DOHH2 (cell line): ENCODE measurements at regions not wholly inside any gene's neighbourhood (a gene's known extent, or its start where the extent isn't known, plus 50 kb on each side); places are given as distances from the start of the nearest gene placed in this dataset.

ENCODE experiments used
- H3F3A ChIP-seq: fragments of 200-600 bp; sonication (generic), shearing (Covaris generic); 2 replicates; pipeline ENCODE4 v1.6.0; 2016; ENCODE audit warnings: antibody characterized with exemption, mild to moderate bottlenecking; ENCODE audit not compliant: control insufficient read depth, insufficient read depth
- H3K27ac ChIP-seq: fragments of 200-600 bp; sonication (generic); 2 replicates; pipeline ENCODE4 v1.5.1; 2014; ENCODE audit warnings: low read depth, mild to moderate bottlenecking, low read length, moderate library complexity
- H3K27me3 ChIP-seq: fragments of 200-600 bp; sonication (generic); 2 replicates; pipeline ENCODE4 v1.6.1; 2014; ENCODE audit warnings: mild to moderate bottlenecking, low read length, mixed read lengths; ENCODE audit not compliant: control insufficient read depth
- H3K36me3 ChIP-seq: fragments of 200-600 bp; sonication (generic); 2 replicates; pipeline ENCODE4 v1.6.1; 2014; ENCODE audit warnings: mild to moderate bottlenecking, low read length, moderate library complexity, mixed read lengths; ENCODE audit not compliant: control insufficient read depth
- H3K4me1 ChIP-seq: fragments of 200-600 bp; sonication (generic); 2 replicates; pipeline ENCODE4 v1.6.1; 2014; ENCODE audit warnings: mild to moderate bottlenecking, low read length, mixed read lengths; ENCODE audit not compliant: control insufficient read depth
- H3K4me2 ChIP-seq: fragments of 200-600 bp; sonication (generic); 2 replicates; pipeline ENCODE4 v1.6.0; 2014; ENCODE audit warnings: mild to moderate bottlenecking, low read length, moderate library complexity
- H3K4me3 ChIP-seq: fragments of 200-600 bp; sonication (generic); 2 replicates; pipeline ENCODE4 v1.5.1; 2014; ENCODE audit warnings: mild to moderate bottlenecking, low read length, mixed read lengths
- H3K79me2 ChIP-seq: fragments of 200-600 bp; sonication (generic); 2 replicates; pipeline ENCODE4 v1.6.1; 2014; ENCODE audit warnings: mild to moderate bottlenecking, low read length, mixed read lengths; ENCODE audit not compliant: control insufficient read depth
- H3K9me2 ChIP-seq: fragments of 200-600 bp; sonication (generic); replicated peaks from 2 replicates; pipeline ENCODE4 v1.6.1; 2014; ENCODE audit warnings: mild to moderate bottlenecking, low read length, mixed read lengths; ENCODE audit not compliant: control insufficient read depth
- H3K9me3 ChIP-seq: fragments of 200-600 bp; sonication (generic); 2 replicates; pipeline ENCODE4 v1.6.1; 2014; ENCODE audit warnings: antibody characterized with exemption, low read length, mixed read lengths; ENCODE audit not compliant: control insufficient read depth, insufficient read depth
- H4K20me1 ChIP-seq: fragments of 200-600 bp; sonication (generic); 2 replicates; pipeline ENCODE4 v1.6.0; 2014; ENCODE audit warnings: low read depth, mild to moderate bottlenecking, antibody characterized with exemption, low read length, moderate library complexity; ENCODE audit not compliant: control insufficient read depth, insufficient read depth
- EZH2phosphoT487 ChIP-seq: fragments of 200-600 bp; sonication (generic); IDR thresholded peaks from 2 replicates; pipeline ENCODE4 v1.6.1; 2017; ENCODE audit warnings: borderline replicate concordance, mild to moderate bottlenecking, antibody characterized with exemption, low read length, moderate library complexity, mixed read lengths
- TF ChIP-seq, protein P1 (sequence below): fragments of 200-600 bp; sonication (generic); IDR thresholded peaks from one replicate; pipeline ENCODE4 v1.5.1; 2014; ENCODE audit warnings: antibody characterized with exemption, mild to moderate bottlenecking, low read depth, low read length; ENCODE audit not compliant: poor library complexity, severe bottlenecking

DNA sequence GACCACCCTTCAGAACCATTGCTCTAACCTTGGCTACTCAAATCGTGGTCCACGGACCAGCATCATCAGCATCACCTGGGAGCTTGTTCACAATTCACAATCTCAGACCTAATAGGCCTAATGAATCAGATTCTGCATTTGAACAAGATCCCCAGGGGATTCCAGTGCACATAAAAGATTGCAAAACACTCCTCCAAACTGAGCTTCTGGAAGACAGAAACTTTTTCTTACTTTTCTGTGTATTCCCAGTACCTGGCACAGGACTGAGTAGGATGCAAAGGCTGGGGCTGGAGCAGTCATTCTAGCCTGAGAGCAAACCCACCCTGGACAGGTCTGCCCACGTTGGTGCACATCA is 115.1 kb upstream of the COPS8 start:
- Histone ChIP-seq H3K4me2 (no peak overlapping the region), H3K27ac (no peak overlapping the region)
- TF ChIP-seq EZH2phosphoT487 = no peak
- TF ChIP-seq, protein P1, sequence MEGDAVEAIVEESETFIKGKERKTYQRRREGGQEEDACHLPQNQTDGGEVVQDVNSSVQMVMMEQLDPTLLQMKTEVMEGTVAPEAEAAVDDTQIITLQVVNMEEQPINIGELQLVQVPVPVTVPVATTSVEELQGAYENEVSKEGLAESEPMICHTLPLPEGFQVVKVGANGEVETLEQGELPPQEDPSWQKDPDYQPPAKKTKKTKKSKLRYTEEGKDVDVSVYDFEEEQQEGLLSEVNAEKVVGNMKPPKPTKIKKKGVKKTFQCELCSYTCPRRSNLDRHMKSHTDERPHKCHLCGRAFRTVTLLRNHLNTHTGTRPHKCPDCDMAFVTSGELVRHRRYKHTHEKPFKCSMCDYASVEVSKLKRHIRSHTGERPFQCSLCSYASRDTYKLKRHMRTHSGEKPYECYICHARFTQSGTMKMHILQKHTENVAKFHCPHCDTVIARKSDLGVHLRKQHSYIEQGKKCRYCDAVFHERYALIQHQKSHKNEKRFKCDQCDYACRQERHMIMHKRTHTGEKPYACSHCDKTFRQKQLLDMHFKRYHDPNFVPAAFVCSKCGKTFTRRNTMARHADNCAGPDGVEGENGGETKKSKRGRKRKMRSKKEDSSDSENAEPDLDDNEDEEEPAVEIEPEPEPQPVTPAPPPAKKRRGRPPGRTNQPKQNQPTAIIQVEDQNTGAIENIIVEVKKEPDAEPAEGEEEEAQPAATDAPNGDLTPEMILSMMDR = no peak

DNA sequence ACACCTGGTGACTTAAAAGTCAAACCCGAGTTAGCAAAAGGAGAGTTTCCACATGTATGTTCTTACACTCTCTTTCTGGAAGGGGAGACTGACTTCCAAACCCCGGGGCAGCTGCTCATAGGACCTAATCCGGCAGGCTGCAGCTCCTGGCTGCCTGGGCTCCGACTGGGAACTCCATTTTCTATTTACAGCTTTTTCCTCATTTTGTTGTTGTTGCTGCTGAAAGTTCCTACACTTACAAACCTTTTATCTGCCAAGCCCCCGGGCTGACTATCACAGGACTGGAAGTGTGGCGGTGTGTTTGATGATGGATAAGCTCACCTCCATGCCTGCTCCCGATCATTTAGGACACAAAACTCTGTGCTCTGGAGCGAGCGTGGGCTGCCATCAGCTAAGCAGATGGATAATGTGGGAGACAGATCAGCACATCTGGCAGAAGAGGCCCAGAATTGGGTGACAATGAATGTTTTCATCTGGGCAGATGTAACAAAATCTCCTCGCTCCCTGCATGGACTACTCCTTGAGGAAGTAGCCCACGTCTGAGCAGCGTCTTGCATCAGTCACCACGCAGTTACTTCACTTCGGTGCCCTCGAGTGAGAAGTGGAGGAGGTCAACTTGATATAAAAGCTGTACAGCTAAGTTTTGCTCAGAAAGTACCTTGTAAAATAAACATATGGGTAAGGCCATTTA is 114.4 kb upstream of the COPS8 start:
- no peak overlapping the region for H3K4me2 ChIP-seq
- H3F3A ChIP-seq = no peaks in the 10 kb centered on the region
- H3K9me2 ChIP-seq = no peaks in the 10 kb centered on the region
- H3K79me2 ChIP-seq = no peaks in the 10 kb centered on the region
- H4K20me1 ChIP-seq = no peaks in the 10 kb centered on the region
- H3K27me3 ChIP-seq = no peaks in the 10 kb centered on the region
- no peaks in the 10 kb centered on the region for H3K9me3 ChIP-seq
- H3K27ac ChIP-seq = no peak overlapping the region
- no peak overlapping the region for H3K4me3 ChIP-seq
- H3K4me1 ChIP-seq = peaks cover 29% of the 10 kb centered on the region
- TF ChIP-seq, protein P1 = no peak
- no peak for TF ChIP-seq EZH2phosphoT487
- H3K36me3 ChIP-seq = no peaks in the 10 kb centered on the region

More for the DNA sequence above, 115.1 kb upstream of the COPS8 start:
- H3K4me1 ChIP-seq = peaks cover 29% of the 10 kb centered on the region
- H4K20me1 ChIP-seq = no peaks in the 10 kb centered on the region
- H3K79me2 ChIP-seq = no peaks in the 10 kb centered on the region
- H3K9me3 ChIP-seq = no peaks in the 10 kb centered on the region
- H3K36me3 ChIP-seq = no peaks in the 10 kb centered on the region
- no peaks in the 10 kb centered on the region for H3F3A ChIP-seq
- no peak overlapping the region for H3K4me3 ChIP-seq
- no peaks in the 10 kb centered on the region for H3K27me3 ChIP-seq
- no peaks in the 10 kb centered on the region for H3K9me2 ChIP-seq

DNA sequence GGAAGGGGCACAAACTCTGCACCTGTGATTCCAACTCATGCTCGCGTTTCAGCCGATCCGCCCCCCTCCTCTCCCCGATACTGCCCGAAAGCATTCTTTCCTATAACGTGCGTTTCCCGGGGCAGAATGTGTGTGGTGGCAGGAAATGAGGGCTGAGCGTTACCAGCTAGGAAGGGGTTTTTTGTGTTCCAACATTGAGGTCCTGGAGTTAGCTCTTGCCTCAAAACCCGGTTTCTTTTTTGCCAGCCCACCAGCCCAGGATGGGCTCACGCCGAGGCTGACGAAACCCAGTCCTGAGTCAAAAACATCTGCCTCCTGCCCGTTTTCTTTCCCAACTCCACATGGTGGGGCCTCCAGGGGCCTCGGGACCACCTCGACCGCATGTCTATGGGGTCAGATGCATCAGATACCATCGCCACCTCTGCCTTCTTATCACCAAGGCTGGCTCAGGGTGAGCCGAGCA is 113.7 kb upstream of the COPS8 start:
- Histone ChIP-seq H3K9me2 (no peaks in the 10 kb centered on the region), H3K27me3 (0 out of 2 replicates have a peak, but pooled peaks cover 1% of the 10 kb centered on the region), H3F3A (no peaks in the 10 kb centered on the region), H3K79me2 (no peaks in the 10 kb centered on the region), H3K27ac (no peak overlapping the region), H3K4me3 (no peak overlapping the region), H3K4me1 (peaks cover 29% of the 10 kb centered on the region), H3K9me3 (no peaks in the 10 kb centered on the region), H3K36me3 (no peaks in the 10 kb centered on the region), H4K20me1 (no peaks in the 10 kb centered on the region), H3K4me2 (no peak overlapping the region)
- TF ChIP-seq, protein P1 = no peak
- no peak for TF ChIP-seq EZH2phosphoT487
